ENCODE measurements at regions not wholly inside any gene's neighbourhood (a gene's known extent, or its start where the extent isn't known, plus 50 kb on each side); places are given as distances from the start of the nearest gene placed in this dataset.

DNA sequence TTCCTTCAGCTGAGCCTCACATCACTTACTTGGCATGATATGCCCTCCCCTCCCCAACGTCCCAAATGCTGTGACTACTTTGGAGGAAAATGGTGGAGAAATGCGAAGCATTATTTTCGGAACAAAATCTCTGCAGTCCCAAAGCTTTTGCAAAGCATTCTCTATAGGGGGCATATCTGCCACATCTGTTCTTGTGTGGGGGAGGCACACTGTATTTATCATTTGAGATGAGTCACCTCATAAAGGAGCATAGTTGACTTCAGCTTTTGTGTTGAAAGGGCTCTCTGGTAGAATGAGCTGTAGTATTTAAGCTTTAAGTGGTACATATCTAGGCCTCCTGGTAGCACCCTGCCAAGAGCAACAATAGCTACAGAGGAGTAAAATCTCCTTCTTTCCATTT, 447.5 kb downstream of the ADAMTS20 start:
- no peak for TF ChIP-seq POLR2A (IDR thresholded peaks at IDR 0.05)
- TF ChIP-seq, protein P1, sequence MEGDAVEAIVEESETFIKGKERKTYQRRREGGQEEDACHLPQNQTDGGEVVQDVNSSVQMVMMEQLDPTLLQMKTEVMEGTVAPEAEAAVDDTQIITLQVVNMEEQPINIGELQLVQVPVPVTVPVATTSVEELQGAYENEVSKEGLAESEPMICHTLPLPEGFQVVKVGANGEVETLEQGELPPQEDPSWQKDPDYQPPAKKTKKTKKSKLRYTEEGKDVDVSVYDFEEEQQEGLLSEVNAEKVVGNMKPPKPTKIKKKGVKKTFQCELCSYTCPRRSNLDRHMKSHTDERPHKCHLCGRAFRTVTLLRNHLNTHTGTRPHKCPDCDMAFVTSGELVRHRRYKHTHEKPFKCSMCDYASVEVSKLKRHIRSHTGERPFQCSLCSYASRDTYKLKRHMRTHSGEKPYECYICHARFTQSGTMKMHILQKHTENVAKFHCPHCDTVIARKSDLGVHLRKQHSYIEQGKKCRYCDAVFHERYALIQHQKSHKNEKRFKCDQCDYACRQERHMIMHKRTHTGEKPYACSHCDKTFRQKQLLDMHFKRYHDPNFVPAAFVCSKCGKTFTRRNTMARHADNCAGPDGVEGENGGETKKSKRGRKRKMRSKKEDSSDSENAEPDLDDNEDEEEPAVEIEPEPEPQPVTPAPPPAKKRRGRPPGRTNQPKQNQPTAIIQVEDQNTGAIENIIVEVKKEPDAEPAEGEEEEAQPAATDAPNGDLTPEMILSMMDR (IDR thresholded peaks at IDR 0.05 in 4 of 5, conservative IDR thresholded peaks at IDR 0.05 in 1 of 5), result no peak
